Stimulated activated CD8-positive, alpha-beta memory T cell treated with anti-CD3 and anti-CD28 coated beads, Interleukin-4, amount 100 ng/mL, for 4 hours (primary cell): ENCODE measurements at regions not wholly inside any gene's neighbourhood (a gene's known extent, or its start where the extent isn't known, plus 50 kb on each side); places are given as distances from the start of the nearest gene placed in this dataset.
"Not testable (repeated sequence)": the region's sequence is repeated elsewhere in the genome, so short reads cannot be mapped to it uniquely, and the experiment has no call there.

Experiments used
- DNase-seq, 2 donors: peaks; one replicate each; pipeline ENCODE4 v3.0.0-alpha.2; 2020; ENCODE audit warnings: low read depth in 2 of 2, low spot score in 1 of 2

GRCh38 chr16:52113533-52114183, 433.3 kb downstream of the TOX3 start:
- DNase-seq: no peak

GRCh38 chr16:52104993-52105392, 441.9 kb downstream of the TOX3 start:
- not testable (repeated sequence) for DNase-seq

- DNase-seq: no peak
These were observed 443.2 kb downstream of the TOX3 start for GRCh38 chr16:52103791-52104190.

GRCh38 chr16:52101246-52101645, 445.7 kb downstream of the TOX3 start:
- DNase-seq: no peak

GRCh38 chr16:52099382-52099781, 447.6 kb downstream of the TOX3 start:
- DNase-seq: no peak

GRCh38 chr16:52095471-52095870, 451.5 kb downstream of the TOX3 start:
- DNase-seq: no peak

GRCh38 chr16:52092126-52092525, 454.8 kb downstream of the TOX3 start:
- no peak for DNase-seq

- no peak for DNase-seq
These were observed 456.9 kb downstream of the TOX3 start for GRCh38 chr16:52090080-52090479.

GRCh38 chr16:52089476-52089875, 457.5 kb downstream of the TOX3 start:
- DNase-seq: no peak

- no peak for DNase-seq
These were observed 460.0 kb downstream of the TOX3 start for GRCh38 chr16:52086901-52087300.

GRCh38 chr16:52078716-52079655, 468.0 kb downstream of the TOX3 start:
- DNase-seq: no peak

- DNase-seq: no peak
These were observed 469.3 kb downstream of the TOX3 start for GRCh38 chr16:52077607-52078006.

- DNase-seq: no peak
These were observed 470.1 kb downstream of the TOX3 start for GRCh38 chr16:52076801-52077201.

- DNase-seq: no peak
These were observed 470.6 kb downstream of the TOX3 start for GRCh38 chr16:52076332-52076731.

GRCh38 chr16:52074133-52074532, 472.8 kb downstream of the TOX3 start:
- DNase-seq: no peak

GRCh38 chr16:52073024-52073423, 473.9 kb downstream of the TOX3 start:
- DNase-seq: no peak

- DNase-seq: no peak
These were observed 475.8 kb downstream of the TOX3 start for GRCh38 chr16:52071101-52071500.

- no peak for DNase-seq
These were observed 476.4 kb downstream of the TOX3 start for GRCh38 chr16:52070341-52071057.

- no peak for DNase-seq
These were observed 477.1 kb downstream of the TOX3 start for GRCh38 chr16:52069866-52070265.

- DNase-seq: no peak
These were observed 478.4 kb downstream of the TOX3 start for GRCh38 chr16:52068447-52069074.

- DNase-seq: no peak
These were observed 480.0 kb downstream of the TOX3 start for GRCh38 chr16:52066962-52067361.
